ENCODE measurements at regions not wholly inside any gene's neighbourhood (a gene's known extent, or its start where the extent isn't known, plus 50 kb on each side); places are given as distances from the start of the nearest gene placed in this dataset.

- TF ChIP-seq CTCF (IDR thresholded peaks at IDR 0.05) (no peak), EZH2 (IDR thresholded peaks at IDR 0.05) (no peak), EZH2phosphoT487 (IDR thresholded peaks at IDR 0.05) (no peak)
These were observed 490.4 kb upstream of the ZFP42 start for GRCh38 chr4:187504974-187505797.

All from neural progenitor cell (in vitro differentiated cells).